Stimulated activated CD4-positive, alpha-beta T cell treated with anti-CD3 and anti-CD28 coated beads, TNF-alpha, amount 100 ng/mL, for 24 hours (primary cell): ENCODE measurements at regions not wholly inside any gene's neighbourhood (a gene's known extent, or its start where the extent isn't known, plus 50 kb on each side); places are given as distances from the start of the nearest gene placed in this dataset.

Experiments used
- DNase-seq, 3 experiments: peaks; one replicate each; pipeline ENCODE4 v3.0.0-alpha.2; 2020; ENCODE audit warnings: low read depth in 3 of 3

DNA sequence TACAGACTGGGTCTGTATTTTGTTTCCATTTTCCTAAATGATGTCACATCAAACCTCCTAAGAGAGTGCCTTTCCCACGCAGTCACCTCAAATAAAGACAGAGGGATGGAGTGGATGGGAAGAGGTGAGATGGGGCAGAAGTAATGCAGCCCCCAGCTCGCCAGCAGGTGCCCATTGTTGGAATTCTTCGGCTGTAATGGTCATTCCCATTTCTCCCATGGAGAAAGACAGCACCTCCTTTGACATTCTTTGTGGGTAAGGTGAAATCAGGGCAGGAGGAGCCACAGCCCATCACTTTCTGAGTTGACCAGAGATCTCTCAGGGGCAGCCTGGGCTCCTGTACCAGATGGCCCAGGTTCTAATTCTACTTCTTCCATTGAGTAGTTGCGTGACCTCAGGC lies 84.4 kb upstream of the NR2F2 start:
- DNase-seq = no peak

DNA sequence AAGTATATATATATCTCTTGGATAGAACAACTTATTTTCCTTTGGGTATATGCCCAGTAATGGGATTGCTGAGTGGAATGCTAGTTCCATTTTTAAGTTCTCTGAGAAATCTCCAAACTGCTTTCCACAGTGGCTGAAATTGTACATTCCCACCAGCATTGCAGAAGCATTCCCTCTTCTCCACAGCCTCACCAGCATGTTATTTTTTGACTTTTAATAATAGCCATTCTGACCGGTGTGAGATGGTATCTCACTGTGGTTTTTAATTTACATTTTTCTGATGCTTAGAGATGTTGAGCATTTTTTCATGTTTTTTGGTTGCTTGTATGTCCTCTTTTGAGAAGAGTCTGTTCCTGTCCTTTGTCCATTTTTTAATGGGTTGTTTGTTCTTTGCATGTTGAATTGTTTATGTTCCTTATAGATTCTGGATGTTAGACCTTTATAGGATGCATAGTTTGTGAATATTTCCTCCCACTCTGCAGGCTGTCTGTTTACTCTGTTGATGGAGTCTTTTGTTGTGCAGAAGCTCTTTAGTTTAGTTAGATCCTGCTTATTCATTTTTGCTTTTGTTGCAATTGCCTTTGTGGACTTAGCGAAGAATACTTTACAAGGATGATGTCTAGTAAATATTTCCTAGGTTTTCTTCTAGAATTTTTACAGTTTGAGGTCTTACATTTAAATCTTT lies 82.7 kb upstream of the NR2F2 start:
- DNase-seq = no peak

DNA sequence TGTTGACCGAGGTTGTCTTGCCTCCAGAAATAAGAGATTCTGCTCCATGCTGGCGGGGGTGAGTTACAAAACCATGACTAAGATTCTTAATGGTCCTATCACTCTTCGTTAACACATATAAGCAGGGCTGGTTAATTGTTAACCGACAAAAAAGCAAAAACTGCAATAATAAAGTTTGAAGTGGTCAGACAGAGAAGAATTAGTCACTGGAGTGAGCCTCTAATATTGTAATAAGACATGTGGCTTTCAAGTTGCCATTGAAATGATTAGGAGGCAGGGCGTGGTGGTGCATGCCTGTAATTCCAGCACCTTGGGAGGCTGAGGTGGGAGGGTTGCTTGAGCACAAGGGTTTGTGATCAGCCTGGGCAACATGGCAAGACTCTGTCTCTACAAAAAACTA lies 78.4 kb upstream of the NR2F2 start:
- no peak for DNase-seq

DNA sequence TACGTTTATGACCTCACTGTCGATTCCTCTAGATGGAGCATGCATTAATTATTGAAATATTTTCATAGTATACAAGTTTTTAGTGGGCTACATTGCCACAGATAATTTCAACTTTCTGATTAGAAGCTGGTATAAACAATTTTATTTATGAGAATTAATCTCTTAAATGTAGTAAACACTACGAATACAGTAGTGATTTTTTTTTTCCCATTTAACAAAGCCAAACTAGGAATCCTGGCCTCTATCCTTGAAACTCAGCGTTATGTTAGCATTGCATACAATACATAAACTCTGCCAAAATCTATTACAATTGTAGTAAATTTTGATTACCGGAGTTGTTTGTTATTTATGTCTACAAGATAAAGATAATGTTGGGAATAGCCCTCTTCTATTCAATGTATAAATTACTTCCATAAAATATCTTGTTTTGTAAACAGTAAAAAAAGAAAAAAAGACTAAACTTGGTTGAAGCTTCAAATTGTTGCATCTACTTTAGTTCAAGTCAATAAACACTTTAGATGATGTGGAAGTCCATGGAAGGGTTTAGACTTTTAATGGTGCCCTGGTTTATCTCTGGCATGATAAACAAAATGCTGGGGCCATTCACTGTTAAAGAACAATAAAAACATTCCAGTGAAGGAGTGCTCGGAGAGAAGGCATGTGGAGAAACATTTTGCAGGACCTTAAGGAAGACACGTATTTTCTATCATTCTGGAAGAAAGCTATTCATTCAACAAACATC lies 77.3 kb upstream of the NR2F2 start:
- no peak for DNase-seq

DNA sequence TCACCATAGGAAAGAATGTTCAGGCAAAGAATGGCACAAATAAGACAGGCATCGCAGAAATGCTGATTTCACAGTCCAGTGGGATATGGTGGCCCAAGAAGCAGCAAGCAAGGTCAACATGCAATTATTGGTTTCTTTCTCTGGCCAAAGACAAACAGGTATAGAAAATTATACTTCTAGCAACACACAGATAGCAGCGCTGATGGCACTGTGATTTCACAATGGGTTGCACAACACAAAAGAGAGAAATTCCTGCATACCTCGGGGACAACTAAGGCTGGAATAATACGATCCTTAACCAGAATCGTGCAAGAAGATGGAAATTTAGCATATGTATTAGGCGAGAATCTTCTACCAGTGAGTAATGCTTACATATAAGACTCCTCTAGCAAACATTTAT lies 76.3 kb upstream of the NR2F2 start:
- DNase-seq = no peak

DNA sequence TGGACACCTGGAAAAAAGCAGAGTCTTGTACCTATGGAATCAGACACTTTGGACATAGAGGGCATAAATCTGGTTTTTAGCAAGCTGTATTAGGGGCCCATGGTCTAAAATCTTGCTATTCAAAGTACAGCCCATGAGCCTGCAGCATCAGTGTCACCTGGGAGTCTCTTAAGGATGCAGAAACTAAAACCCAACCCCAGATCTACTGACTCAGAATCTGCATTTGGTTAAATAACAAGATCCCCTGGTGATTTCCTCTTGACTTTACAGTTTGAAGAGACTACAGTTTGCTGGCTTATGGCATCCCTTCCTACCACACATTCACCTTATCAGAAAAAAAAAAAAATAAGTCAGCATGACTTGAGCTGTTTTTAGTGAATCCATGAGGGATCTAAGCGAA lies 74.9 kb upstream of the NR2F2 start:
- no peak for DNase-seq

DNA sequence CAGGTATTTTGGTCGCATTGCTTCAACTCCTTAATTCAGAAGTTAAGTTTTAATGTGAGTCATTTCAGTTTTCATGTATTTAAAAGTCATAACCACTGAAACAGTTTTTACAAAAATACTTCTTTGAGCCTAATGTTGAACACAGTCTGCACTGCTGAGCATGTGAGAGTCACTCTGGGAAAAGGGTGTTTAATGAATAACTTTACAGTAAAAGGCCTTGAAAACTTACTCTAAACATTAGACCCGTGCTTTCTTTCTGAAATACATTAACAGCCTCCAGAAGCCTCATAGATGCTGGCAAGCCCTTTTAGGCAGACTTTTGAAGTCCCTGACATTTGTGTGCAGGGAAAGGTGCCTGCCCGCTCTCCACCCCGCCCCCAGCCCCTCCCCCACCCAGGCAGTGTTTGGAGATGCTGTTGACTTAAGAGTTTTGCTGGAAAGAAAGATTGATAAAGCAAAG lies 68.9 kb upstream of the NR2F2 start:
- DNase-seq = no peak

DNA sequence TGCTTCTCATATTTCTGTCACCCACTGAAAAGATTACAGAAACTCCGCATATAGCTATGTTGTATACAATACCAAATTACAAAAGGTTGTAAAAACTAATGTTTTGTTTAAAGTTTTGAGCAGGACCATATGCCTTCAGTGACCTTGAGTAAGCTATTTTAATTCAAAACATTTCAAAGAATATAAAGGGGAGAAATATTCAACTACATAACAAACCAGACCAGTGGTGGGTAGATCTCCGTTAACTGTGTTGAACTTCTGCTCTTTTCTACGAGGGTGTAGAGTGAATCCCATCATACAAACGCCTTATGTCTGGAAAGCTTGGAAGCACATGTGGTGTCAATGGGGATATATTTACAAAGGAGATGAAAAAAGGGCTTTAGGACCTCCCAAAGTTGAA lies 68.4 kb upstream of the NR2F2 start:
- DNase-seq = no peak

DNA sequence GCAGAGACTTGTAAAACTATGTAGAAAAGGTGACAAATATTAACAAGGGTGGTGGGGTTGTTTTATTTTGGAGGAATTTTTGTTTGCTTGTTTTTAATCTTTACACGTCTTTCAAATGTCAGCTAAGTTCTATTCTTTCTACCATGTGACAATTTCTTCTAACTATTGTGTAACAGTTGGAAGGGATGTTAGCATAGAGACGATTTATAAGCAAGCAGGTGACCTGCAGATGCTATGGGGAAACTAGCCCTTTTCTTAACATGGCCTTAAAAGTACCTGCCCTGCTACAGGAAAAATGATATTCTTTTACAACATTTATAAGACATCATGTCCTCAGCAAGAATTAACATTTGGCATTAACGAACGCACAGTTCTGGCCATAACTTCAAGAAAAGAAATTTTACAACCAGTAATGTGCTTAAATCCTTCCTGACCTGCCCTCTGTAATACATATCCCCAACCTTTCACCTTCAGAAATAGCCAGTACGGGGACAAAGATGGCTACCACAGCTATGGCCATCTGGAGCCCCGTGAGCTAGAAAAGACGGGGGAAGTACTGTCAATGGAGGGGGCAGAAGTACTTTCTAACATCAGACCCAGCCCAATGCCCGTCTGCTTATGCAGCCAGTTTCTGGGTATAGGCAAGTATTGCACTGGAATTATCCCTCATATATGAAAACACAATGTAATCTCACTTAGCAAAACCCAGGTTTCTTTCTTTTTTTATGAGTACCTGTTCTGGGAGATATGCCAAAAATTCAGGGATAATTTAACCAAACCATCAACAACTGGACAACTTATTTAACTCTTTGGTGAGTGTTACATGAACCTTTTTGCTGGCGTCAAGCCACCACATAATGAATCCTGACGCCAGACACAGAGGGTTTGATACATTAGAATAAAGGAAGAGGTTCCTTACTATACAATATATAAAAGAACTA lies 67.7 kb upstream of the NR2F2 start:
- no peak for DNase-seq

DNA sequence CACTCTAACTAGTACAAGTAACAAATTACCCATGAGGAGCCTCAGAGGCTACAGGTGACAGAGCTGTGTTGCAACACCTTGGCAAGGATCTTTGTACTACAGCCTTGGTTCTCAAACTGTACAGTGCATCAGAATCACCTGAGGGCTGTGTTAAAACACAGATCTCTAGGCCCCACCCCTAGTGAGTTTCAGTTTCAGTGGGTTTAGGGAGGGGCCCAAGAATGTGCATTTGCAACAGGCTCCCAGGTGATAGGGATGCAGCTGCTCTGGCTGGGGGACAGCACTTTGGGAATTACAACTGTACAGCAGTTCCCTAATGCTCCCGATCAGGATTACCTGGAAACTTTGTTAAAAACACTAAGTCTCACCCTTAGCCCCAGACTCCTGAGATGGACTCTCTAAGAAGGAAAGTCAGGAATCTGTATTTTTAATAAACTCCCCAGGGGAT lies 66.1 kb upstream of the NR2F2 start:
- no peak for DNase-seq

DNA sequence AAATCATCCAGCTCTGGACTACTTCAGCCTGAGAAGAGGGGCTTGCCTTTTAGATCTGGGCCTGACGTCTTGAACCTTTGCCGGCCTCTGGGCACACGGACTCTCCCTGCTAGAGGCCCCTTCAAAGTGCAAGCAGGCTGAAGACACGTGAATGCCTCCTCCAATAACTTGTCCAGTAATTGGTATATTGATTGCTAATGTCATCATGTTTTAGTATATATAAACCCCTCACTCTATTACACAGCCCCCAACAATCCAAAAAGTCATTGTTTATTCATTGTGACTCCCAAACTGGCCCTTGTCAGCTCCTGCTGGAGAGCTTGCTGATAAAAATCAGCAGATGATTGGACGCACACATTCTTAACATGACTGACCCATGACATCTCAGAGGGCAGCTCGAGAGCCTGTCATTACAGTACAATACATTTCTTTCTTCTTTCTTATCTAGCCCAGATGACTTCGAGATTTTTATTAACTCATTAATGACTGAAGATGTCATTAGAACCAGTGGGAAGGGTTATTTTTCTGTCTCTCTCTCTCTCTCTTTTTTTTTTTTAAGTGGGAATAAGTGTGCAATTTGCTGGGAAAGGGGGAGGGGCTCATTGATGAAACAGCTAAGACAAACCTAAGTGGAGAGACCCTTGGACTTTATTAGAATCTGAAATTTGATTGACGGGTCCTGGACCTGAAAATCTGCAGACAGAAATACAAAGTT lies 65.5 kb upstream of the NR2F2 start:
- DNase-seq = no peak

DNA sequence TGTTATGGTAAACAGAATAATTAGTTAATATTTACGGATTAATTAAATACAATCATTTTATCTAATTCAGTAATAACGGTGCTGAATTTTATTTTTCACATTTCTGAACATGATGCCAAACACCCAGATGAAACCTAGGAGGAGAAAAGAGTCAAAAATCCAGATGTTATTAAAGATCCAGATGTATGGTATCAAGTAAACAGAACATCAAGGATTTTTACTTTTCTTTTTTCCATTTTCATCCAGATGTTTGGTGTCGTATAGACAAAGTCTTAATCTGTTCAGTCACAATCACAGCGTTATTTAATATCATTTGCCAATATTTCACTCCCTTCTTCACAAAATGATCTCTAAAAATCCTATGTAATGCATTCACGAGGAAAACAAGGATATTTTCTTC lies 64.0 kb upstream of the NR2F2 start:
- DNase-seq = no peak

DNA sequence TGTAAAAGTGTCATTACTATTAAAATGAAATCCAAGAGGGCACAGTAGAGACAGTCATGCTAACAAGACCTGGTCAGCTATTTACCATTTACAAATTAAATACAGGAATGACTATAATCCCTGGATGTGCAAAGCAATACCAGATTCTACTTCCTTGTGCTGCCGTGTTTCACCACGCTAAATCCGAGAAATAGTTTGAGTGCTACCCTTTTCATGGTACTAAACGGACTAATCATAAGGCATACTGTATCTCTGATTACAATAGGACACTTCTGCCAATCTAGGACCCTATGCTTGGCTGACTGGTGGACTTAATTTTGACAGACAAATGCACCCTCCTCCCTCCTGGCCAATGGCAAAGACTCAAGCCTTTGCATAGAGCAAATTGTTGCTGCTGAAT lies 63.0 kb upstream of the NR2F2 start:
- DNase-seq = no peak

DNA sequence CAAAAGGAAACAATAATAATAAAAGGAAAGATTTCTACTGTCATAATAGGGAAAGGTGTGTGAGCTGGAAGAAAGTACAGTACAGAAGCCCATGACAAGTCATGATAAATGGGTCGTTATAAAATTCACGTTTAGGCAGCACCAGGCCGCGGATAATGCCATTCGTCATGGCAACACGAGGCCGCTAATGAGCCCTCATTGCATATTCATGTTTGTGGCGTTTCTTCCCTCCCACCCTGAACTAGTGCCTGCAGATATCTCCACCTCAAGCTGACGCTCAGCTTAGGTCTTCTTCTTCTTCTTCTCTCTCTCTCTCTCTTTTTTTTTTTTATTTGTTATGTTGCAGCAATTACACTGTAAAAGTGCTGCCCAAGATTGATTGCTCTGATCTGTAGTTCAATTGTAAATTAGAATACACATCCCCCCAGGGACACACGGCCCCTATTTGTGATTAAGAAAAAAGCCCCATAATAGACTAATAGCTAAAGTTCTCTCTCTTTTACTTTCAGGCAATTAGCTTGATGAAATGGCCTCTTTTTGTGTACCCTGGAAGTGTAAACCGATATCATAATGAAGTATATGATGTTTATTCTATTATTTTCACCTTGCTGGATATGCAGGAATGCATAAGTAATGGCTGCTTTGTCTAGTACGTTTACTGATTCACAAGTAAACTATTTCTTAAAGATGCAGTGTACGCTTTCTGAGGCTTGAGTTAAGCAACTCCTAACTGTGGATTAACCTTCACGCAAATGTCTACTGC lies 61.9 kb upstream of the NR2F2 start:
- no peak for DNase-seq

DNA sequence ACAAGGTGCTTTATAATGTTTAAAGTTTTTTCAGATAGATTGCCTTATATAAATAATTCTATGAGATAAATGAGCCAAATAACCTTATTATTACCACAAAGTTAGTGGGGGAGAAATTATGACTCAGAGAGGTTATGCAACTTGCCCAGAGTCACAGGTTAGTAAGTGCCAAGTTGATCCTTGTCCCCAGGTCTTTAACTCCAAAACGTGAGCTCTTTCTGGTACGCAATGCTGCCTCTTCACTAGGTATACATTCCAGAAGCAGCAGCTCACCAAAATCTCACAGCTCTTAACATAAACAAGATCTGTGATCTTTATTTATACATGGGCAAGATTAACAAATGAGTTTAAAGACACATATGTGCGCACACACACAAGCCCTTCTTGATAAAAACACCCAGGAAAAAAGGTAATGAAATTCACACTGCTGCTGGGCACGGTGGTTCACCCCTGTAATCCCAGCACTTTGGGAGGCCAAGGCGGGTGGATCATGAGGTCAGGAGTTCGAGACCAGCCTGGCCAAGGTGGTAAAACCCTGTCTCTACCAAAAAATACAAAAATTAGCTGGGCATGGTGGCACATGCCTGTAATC lies 59.8 kb upstream of the NR2F2 start:
- DNase-seq = no peak

DNA sequence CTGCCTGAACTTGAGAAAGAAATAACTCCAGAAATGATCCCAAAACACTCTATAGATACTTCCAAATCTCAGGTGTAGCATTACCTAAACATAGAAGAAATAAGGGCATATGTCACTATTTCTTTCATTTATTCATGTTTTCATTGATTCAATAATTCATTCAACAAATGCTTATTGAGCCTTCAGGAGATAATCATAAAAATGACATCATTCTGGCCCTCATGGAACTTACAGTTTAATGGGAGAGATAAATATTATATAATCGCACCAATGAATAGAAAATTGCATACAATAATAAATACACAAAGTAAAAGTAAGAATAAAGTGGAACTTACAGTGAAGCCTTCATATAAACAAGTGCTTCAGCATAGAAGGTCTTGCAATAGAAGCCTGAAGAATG lies 58.1 kb upstream of the NR2F2 start:
- no peak for DNase-seq

DNA sequence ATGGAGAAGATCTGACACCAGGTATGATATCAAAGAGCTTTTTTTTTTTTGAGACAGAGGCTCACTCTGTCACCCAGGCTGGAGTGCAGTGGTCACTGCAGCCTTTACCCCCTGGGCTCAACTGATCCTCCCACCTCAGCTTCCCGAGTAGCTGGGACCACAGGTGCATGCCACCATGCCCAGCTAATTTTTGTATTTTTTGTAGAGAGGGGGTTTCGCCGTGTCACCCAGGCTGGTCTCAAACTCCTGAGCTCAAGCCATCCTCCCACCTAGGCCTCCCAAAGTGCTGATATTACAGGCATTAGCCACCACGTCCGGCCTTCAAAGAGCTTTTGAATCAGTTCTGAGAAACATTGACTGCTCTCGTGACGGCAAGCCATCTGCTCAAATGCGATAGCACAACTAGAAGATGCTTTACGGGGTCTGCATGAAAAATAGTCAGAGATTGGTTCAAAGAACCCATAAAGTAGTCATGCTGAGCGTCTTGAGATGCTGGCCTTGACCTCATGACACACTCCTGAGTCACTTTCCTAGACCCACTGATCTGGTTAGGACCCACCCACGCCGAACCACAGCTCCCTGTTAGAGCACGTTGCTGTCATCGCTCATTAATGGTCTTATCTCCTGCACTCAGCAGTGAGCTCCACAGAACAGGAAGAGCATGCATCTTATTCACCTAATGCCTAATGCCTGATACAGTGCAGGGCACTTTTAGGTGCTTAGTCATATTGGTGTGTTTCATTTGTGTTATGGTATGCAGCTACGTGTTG lies 57.0 kb upstream of the NR2F2 start:
- peak in 1 of 3 experiments; percentile 12 for DNase-seq

DNA sequence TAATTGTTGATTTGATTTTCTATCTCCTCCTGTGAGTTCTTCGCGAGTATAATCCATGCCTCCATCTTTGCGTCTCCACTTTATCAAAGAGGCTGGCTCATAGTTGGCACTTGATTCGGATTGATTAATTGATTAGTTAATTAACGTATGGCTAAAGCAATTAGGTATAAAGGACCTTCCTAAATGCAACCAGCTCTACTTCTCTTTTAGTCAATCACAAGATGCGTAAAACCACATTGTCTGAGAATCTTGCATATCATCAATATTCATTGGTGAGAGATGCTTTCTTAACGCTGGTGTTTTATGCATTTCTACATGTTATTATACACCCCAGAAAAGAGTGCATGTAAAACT lies 56.4 kb upstream of the NR2F2 start:
- DNase-seq = no peak

DNA sequence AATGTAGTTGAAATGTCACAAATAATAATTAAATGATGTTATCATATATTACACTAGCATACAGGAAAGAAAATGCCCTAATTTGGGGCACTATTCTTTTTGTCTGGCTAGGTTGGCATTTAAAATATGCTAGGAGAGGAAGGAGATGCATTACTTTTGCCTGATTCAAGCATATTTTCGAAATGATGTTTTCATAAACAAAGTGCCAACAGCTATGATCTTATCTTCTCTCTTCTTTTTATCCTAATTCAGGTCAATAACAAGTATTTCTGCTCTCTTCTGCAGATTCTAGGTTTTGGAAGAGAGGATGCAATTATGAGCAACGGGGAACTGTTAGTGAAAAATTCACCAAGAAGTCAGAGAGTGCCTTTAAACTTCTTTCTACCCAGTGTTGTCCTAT lies 55.8 kb upstream of the NR2F2 start:
- no peak for DNase-seq
